ENCODE measurements at regions not wholly inside any gene's neighbourhood (a gene's known extent, or its start where the extent isn't known, plus 50 kb on each side); places are given as distances from the start of the nearest gene placed in this dataset.
"Not testable (repeated sequence)": the region's sequence is repeated elsewhere in the genome, so short reads cannot be mapped to it uniquely, and the experiment has no call there.

- no peak for DNase-seq
- no peak overlapping the region for H3K4me3 ChIP-seq (ENCODE audit: low read depth, low read length)
- H3K9me3 ChIP-seq (ENCODE audit: severe bottlenecking), result no peaks in the 10 kb centered on the region
- TF ChIP-seq CTCF (IDR thresholded peaks at IDR 0.05; ENCODE audit: low read depth, low read length), result no peak
- H3K27ac ChIP-seq, result no peak overlapping the region
- no peaks in the 10 kb centered on the region for H3K27me3 ChIP-seq (ENCODE audit: insufficient read depth, low read depth, severe bottlenecking)
- no peaks in the 10 kb centered on the region for H3K36me3 ChIP-seq
Measured at GRCh38 chr1:10874351-10874750, 77.9 kb upstream of the CASZ1 start.

- no peak for TF ChIP-seq CTCF (IDR thresholded peaks at IDR 0.05; ENCODE audit: low read depth, low read length)
- no peak for DNase-seq
- H3K9me3 ChIP-seq (ENCODE audit: severe bottlenecking), result no peaks in the 10 kb centered on the region
- no peaks in the 10 kb centered on the region for H3K36me3 ChIP-seq
- H3K4me3 ChIP-seq (ENCODE audit: low read depth, low read length), result no peak overlapping the region
- no peak overlapping the region for H3K27ac ChIP-seq
- H3K27me3 ChIP-seq (ENCODE audit: insufficient read depth, low read depth, severe bottlenecking), result no peaks in the 10 kb centered on the region
Measured at GRCh38 chr1:10877894-10878293, 81.4 kb upstream of the CASZ1 start.

- TF ChIP-seq CTCF (IDR thresholded peaks at IDR 0.05; ENCODE audit: low read depth, low read length), result no peak
- no peak for DNase-seq
- Histone ChIP-seq H3K27me3 (ENCODE audit: insufficient read depth, low read depth, severe bottlenecking) (no peaks in the 10 kb centered on the region), H3K4me3 (ENCODE audit: low read depth, low read length) (no peak overlapping the region), H3K27ac (no peak overlapping the region), H3K36me3 (no peaks in the 10 kb centered on the region), H3K9me3 (ENCODE audit: severe bottlenecking) (no peaks in the 10 kb centered on the region)
Measured at GRCh38 chr1:10878469-10878868, 82.0 kb upstream of the CASZ1 start.

- no peak for DNase-seq
- TF ChIP-seq CTCF (IDR thresholded peaks at IDR 0.05; ENCODE audit: low read depth, low read length), result no peak
- no peaks in the 10 kb centered on the region for H3K9me3 ChIP-seq (ENCODE audit: severe bottlenecking)
- no peaks in the 10 kb centered on the region for H3K36me3 ChIP-seq
- no peaks in the 10 kb centered on the region for H3K27me3 ChIP-seq (ENCODE audit: insufficient read depth, low read depth, severe bottlenecking)
- H3K27ac ChIP-seq, result no peak overlapping the region
- no peak overlapping the region for H3K4me3 ChIP-seq (ENCODE audit: low read depth, low read length)
Measured at GRCh38 chr1:10880063-10880462, 83.6 kb upstream of the CASZ1 start.

GRCh38 chr1:10881046-10881445 is 84.6 kb upstream of the CASZ1 start:
- TF ChIP-seq CTCF (IDR thresholded peaks at IDR 0.05; ENCODE audit: low read depth, low read length), result no peak
- Histone ChIP-seq H3K27me3 (ENCODE audit: insufficient read depth, low read depth, severe bottlenecking) (no peaks in the 10 kb centered on the region), H3K36me3 (no peaks in the 10 kb centered on the region), H3K9me3 (ENCODE audit: severe bottlenecking) (no peaks in the 10 kb centered on the region), H3K4me3 (ENCODE audit: low read depth, low read length) (no peak overlapping the region), H3K27ac (no peak overlapping the region)
- DNase-seq, result no peak

GRCh38 chr1:10882069-10882468 is 85.6 kb upstream of the CASZ1 start:
- H3K27me3 ChIP-seq (ENCODE audit: insufficient read depth, low read depth, severe bottlenecking), result no peaks in the 10 kb centered on the region
- H3K27ac ChIP-seq, result no peak overlapping the region
- H3K36me3 ChIP-seq, result no peaks in the 10 kb centered on the region
- no peaks in the 10 kb centered on the region for H3K9me3 ChIP-seq (ENCODE audit: severe bottlenecking)
- no peak overlapping the region for H3K4me3 ChIP-seq (ENCODE audit: low read depth, low read length)
- no peak for DNase-seq
- no peak for TF ChIP-seq CTCF (IDR thresholded peaks at IDR 0.05; ENCODE audit: low read depth, low read length)

- not testable (repeated sequence) for H3K27ac ChIP-seq; DNase-seq; H3K4me3 ChIP-seq (ENCODE audit: low read depth, low read length); H3K36me3 ChIP-seq; H3K27me3 ChIP-seq (ENCODE audit: insufficient read depth, low read depth, severe bottlenecking); H3K9me3 ChIP-seq (ENCODE audit: severe bottlenecking)
Measured at GRCh38 chr1:10887032-10887431, 90.6 kb upstream of the CASZ1 start.

Measured in WERI-Rb-1 (cell line).